GM23338 (cell line): ENCODE measurements at regions not wholly inside any gene's neighbourhood (a gene's known extent, or its start where the extent isn't known, plus 50 kb on each side); places are given as distances from the start of the nearest gene placed in this dataset. TPM values are rescaled to one million over a fixed set of nuclear protein-coding genes. Genes with fewer than 3 reads are reported as not detected.

Source experiments
- small RNA-seq: library from RNA; depleted of rRNA; stranded (forward); fragments of <200 nt; gene quantifications from one replicate; pipeline ENCODE3, GENCODE V24; 2014; ENCODE audit warnings: low replicate concordance

Small RNAs in the stretch of these regions (small RNA-seq; reads per million reads assigned to genes)
- gene AC114501.1 = not detected
- gene RNU6-912P = not detected
- not detected for gene SNORA15B-2
- not detected for gene SNORA22
